ENCODE measurements at regions not wholly inside any gene's neighbourhood (a gene's known extent, or its start where the extent isn't known, plus 50 kb on each side); places are given as distances from the start of the nearest gene placed in this dataset.

DNA sequence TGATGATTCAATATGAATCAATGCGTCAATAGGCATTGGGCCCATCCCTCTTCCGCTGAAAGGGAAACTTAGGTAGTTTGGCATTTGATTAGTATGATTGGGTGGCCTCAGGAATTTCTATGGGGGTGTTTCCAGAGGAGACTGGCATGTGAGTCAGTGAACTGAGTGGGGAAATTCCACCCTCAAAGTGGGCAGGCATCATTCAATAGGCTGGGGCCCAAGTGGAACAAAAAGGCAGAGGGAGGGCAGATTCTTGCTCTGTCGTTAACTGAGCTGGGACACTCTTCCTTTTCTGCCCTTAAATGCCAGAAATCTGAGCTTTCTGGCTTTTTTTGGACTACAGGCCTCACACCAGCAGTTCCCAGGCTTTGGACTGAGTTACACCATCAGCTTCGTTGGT lies 373.5 kb downstream of the RPS29 start:
- TF ChIP-seq, protein P1, sequence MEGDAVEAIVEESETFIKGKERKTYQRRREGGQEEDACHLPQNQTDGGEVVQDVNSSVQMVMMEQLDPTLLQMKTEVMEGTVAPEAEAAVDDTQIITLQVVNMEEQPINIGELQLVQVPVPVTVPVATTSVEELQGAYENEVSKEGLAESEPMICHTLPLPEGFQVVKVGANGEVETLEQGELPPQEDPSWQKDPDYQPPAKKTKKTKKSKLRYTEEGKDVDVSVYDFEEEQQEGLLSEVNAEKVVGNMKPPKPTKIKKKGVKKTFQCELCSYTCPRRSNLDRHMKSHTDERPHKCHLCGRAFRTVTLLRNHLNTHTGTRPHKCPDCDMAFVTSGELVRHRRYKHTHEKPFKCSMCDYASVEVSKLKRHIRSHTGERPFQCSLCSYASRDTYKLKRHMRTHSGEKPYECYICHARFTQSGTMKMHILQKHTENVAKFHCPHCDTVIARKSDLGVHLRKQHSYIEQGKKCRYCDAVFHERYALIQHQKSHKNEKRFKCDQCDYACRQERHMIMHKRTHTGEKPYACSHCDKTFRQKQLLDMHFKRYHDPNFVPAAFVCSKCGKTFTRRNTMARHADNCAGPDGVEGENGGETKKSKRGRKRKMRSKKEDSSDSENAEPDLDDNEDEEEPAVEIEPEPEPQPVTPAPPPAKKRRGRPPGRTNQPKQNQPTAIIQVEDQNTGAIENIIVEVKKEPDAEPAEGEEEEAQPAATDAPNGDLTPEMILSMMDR (optimal IDR thresholded peaks at IDR 0.05 in 1 of 3, IDR thresholded peaks at IDR 0.05 in 1 of 3, conservative IDR thresholded peaks at IDR 0.05 in 1 of 3; ENCODE audit: extremely low read depth in 1 of 3, insufficient read depth in 2 of 3, low read length in 3 of 3): no peak
- TF ChIP-seq EZH2 (IDR thresholded peaks at IDR 0.05; ENCODE audit: low read length): no peak
